K562 (cell line): ENCODE measurements at regions not wholly inside any gene's neighbourhood (a gene's known extent, or its start where the extent isn't known, plus 50 kb on each side); places are given as distances from the start of the nearest gene placed in this dataset.

Source experiments
- USF1 ChIP-seq: sonication (generic); formaldehyde crosslinking; IDR thresholded peaks from 2 replicates; pipeline ENCODE4 v1.9.0; 2022; ENCODE audit warnings: mild to moderate bottlenecking, missing genetic modification reagents
- ZNF589 ChIP-seq: fragments of 200-800 bp; sonication (Bioruptor generic); IDR thresholded peaks from 2 replicates; pipeline ENCODE4 v1.6.1; 2016; ENCODE audit warnings: low read depth, missing genetic modification characterization, missing compliant biosample characterization

DNA sequence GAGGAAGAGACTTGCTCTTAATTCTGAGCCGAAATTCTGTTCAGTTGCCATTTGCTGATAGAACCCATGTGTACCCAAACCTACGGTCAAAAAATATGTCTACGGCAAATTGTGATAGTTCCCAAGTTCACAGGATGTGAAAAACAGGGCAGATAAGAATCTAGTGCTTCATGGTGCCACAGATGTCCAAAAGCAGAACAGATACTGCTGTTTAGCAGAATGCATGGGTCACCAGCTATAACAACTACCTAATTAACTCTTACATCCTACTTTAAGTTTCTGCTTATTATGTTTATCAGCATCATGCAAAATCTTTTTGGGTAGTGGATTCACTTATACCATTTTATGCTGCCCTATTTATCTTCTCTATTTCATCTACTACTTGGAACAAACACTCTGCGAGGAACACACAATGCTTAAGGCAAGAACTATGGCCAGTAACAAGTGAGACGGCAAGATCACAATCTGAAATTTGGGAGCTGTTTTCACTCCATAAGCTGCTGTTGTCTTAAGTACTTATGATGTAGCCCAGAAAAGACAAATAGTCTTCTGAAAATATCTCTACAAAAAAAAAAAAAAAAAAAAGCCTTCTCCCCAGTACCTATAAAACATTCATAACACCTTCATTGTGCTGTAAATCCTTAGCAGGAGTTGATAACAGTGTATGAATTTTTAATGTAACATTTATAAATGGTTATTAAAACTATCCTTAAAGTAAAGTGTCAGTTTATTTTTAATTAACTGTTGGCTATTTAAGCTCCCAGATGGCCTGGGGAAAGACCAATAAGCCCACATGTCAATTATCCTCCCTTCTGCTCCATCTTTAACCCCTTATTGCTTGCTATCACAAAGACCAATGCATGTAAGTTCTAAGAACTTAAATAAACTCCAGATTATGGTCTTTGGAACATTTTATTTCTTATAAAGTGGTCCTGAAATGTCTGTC lies 232.3 kb downstream of the TLR4 start:
- no peak for TF ChIP-seq USF1
- no peak for TF ChIP-seq ZNF589
